ENCODE measurements at regions not wholly inside any gene's neighbourhood (a gene's known extent, or its start where the extent isn't known, plus 50 kb on each side); places are given as distances from the start of the nearest gene placed in this dataset.

DNA sequence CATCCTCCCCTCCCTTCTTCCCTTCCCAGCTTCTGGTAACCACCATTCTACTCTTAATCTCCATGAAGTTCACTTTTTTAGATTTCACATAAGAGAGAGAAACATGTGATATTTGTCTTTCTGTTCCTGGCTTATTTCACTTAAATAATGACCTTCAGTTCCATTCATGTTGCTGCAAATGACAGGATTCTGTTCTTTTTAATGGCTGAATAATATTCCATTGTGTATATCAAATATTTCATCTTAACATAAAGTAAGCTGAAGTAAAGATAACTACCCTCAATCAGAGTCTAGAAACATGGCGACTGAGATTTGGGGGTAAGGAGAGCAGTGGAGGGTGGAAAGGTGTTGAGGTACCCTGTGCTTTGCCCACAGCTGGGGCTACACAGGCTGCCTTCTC lies 68.9 kb downstream of the RHOU start:
- no peak for TF ChIP-seq SUZ12 (IDR thresholded peaks at IDR 0.05; ENCODE audit: extremely low read depth, insufficient read depth, insufficient read length)
- TF ChIP-seq ZNF274 (IDR thresholded peaks at IDR 0.05; ENCODE audit: low read depth, low read length) = no peak
- TF ChIP-seq YY1 (IDR thresholded peaks at IDR 0.05; ENCODE audit: insufficient read depth, insufficient read length) = no peak

All from NT2/D1 (cell line).